ENCODE measurements at regions not wholly inside any gene's neighbourhood (a gene's known extent, or its start where the extent isn't known, plus 50 kb on each side); places are given as distances from the start of the nearest gene placed in this dataset.

DNA sequence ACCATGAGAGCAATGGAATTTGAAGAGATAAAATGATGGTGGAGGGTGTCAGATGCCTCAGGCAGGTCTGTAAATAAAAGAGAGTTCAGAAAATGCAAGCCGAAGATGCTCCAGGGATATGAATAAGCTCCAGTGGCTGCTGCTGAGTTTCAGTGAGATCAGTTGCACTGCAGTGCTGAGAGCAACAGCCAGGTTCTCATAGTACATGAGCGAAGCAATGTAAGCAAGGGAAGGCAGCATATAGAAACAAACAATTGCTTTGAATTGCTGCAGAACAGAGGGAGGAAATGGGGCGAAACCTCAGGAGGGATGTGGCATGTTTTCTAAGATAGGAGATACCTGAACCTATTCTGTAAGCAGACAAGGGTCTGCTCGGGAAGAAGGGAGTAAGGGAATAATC, 369.5 kb downstream of the AASDHPPT start:
- TF ChIP-seq, protein P1, sequence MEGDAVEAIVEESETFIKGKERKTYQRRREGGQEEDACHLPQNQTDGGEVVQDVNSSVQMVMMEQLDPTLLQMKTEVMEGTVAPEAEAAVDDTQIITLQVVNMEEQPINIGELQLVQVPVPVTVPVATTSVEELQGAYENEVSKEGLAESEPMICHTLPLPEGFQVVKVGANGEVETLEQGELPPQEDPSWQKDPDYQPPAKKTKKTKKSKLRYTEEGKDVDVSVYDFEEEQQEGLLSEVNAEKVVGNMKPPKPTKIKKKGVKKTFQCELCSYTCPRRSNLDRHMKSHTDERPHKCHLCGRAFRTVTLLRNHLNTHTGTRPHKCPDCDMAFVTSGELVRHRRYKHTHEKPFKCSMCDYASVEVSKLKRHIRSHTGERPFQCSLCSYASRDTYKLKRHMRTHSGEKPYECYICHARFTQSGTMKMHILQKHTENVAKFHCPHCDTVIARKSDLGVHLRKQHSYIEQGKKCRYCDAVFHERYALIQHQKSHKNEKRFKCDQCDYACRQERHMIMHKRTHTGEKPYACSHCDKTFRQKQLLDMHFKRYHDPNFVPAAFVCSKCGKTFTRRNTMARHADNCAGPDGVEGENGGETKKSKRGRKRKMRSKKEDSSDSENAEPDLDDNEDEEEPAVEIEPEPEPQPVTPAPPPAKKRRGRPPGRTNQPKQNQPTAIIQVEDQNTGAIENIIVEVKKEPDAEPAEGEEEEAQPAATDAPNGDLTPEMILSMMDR (conservative IDR thresholded peaks at IDR 0.05 in 1 of 2, IDR thresholded peaks at IDR 0.05 in 1 of 2; ENCODE audit: low read depth in 1 of 2, low read length in 2 of 2) = peak in 1 of 2 donors; percentile 21
- no peak for TF ChIP-seq EZH2 (IDR thresholded peaks at IDR 0.05; ENCODE audit: low read length, missing control alignments)
